Vagina (tissue), 2 donors: ENCODE measurements at regions not wholly inside any gene's neighbourhood (a gene's known extent, or its start where the extent isn't known, plus 50 kb on each side); places are given as distances from the start of the nearest gene placed in this dataset.
"Not testable (repeated sequence)": the region's sequence is repeated elsewhere in the genome, so short reads cannot be mapped to it uniquely, and the experiment has no call there.

Source experiments
- DNase-seq, 2 donors: peaks; one replicate each; pipeline ENCODE4 v3.0.0-alpha.2; 2017; ENCODE audit errors: extremely low spot score in 2 of 2
- H3K27ac ChIP-seq: fragments of 200-600 bp; sonication (generic); one replicate; pipeline ENCODE4 v1.5.1; 2019
- H3K27me3 ChIP-seq: fragments of 200-600 bp; sonication (generic); one replicate; pipeline ENCODE4 v1.5.1; 2019
- H3K36me3 ChIP-seq, 2 donors: fragments of 200-600 bp; sonication (generic); one replicate each; pipeline ENCODE4 v1.5.1; 2017 to 2019
- H3K4me1 ChIP-seq: fragments of 200-600 bp; sonication (generic); one replicate; pipeline ENCODE4 v1.5.1; 2019
- H3K4me3 ChIP-seq, 2 donors: fragments of 200-600 bp; sonication (generic); 1 replicate in 1 of 2; 2 replicates in 1 of 2; pipeline ENCODE4 v1.5.1; 2016 to 2019
- H3K9me3 ChIP-seq: fragments of 200-600 bp; sonication (generic); one replicate; pipeline ENCODE4 v1.5.1; 2019
- POLR2A ChIP-seq, 2 donors: fragments of 450-650 bp; IDR thresholded peaks; one replicate each; pipeline ENCODE4 v1.6.1; 2017; ENCODE audit warnings: antibody characterized with exemption in 2 of 2, mild to moderate bottlenecking in 2 of 2, moderate library complexity in 2 of 2
- POLR2AphosphoS5 ChIP-seq, 2 donors: sonication (generic); formaldehyde crosslinking; IDR thresholded peaks; one replicate each; pipeline ENCODE4 v1.9.0; 2017; ENCODE audit warnings: antibody characterized with exemption in 2 of 2, mild to moderate bottlenecking in 2 of 2, low read depth in 1 of 2; ENCODE audit not compliant: insufficient read depth in 1 of 2
- intact Hi-C: fragments of 100-400 bp; cut with DNase I; formaldehyde crosslinking; loops from one replicate; pipeline ENCODE4 v1.15.1; 2023
- TF ChIP-seq, protein P1 (sequence below), 3 experiments: fragments of 450-650 bp in 2 of 3; fragments of 200-600 bp in 1 of 3; sonication (generic) in 1 of 3; IDR thresholded peaks; one replicate each; pipeline ENCODE4 v1.5.1; 2017 to 2019; ENCODE audit warnings: antibody characterized with exemption in 3 of 3, mild to moderate bottlenecking in 2 of 3, moderate library complexity in 2 of 3

DNA sequence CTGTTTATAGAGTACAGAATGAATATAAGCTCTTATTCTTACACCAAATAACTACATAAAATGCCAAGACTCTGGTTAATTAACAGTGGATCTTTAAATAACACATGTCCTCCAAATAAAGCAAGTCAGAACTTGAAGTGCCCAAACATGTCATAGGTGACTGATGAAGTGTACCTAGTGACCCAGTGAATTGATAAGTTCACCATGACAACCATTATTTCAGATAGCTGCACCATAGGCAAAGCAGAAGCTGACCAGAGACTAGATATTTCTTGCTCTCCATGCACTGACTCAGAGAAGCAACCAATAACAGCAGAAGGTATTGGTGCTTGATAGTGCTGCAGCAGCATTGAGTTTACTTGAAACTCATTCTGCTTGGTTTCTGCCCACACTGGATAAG is 192.1 kb downstream of the DUSP10 start:
- Histone ChIP-seq H3K4me3 (no peak overlapping the region), H3K36me3 (no peaks in the 10 kb centered on the region), H3K4me1 (no peaks in the 10 kb centered on the region), H3K27me3 (no peaks in the 10 kb centered on the region), H3K9me3 (no peaks in the 10 kb centered on the region), H3K27ac (no peak overlapping the region)
- intact Hi-C loops = no loop called here
- TF ChIP-seq, protein P1, sequence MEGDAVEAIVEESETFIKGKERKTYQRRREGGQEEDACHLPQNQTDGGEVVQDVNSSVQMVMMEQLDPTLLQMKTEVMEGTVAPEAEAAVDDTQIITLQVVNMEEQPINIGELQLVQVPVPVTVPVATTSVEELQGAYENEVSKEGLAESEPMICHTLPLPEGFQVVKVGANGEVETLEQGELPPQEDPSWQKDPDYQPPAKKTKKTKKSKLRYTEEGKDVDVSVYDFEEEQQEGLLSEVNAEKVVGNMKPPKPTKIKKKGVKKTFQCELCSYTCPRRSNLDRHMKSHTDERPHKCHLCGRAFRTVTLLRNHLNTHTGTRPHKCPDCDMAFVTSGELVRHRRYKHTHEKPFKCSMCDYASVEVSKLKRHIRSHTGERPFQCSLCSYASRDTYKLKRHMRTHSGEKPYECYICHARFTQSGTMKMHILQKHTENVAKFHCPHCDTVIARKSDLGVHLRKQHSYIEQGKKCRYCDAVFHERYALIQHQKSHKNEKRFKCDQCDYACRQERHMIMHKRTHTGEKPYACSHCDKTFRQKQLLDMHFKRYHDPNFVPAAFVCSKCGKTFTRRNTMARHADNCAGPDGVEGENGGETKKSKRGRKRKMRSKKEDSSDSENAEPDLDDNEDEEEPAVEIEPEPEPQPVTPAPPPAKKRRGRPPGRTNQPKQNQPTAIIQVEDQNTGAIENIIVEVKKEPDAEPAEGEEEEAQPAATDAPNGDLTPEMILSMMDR (IDR thresholded peaks at IDR 0.05) = no peak
- TF ChIP-seq POLR2A (IDR thresholded peaks at IDR 0.05) = no peak
- no peak for TF ChIP-seq POLR2AphosphoS5 (IDR thresholded peaks at IDR 0.05; ENCODE audit: insufficient read depth in 1 of 2, low read depth in 1 of 2)
- DNase-seq = no peak

DNA sequence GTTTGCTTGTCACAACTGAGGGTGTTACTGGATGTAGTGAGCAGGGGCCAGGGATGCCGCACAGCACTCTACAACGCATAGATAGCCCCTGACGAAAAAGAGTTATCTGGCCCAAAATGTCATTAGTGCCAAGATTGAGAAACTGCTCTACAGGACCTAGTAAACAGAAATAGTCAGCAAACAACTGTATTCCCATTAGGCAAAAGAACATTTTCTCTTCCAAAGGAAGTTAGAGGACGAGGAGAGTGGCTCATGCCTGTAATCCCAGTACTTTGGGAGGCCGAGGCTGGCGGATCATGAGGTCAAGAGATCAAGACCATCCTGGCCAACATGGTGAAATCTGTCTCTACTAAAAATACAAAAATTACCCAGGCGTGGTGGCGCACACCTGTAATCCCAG is 189.1 kb downstream of the DUSP10 start:
- H3K9me3 ChIP-seq, DNase-seq, H3K27me3 ChIP-seq, intact Hi-C loops, H3K36me3 ChIP-seq, H3K4me1 ChIP-seq, H3K4me3 ChIP-seq, H3K27ac ChIP-seq: not testable (repeated sequence)

DNA sequence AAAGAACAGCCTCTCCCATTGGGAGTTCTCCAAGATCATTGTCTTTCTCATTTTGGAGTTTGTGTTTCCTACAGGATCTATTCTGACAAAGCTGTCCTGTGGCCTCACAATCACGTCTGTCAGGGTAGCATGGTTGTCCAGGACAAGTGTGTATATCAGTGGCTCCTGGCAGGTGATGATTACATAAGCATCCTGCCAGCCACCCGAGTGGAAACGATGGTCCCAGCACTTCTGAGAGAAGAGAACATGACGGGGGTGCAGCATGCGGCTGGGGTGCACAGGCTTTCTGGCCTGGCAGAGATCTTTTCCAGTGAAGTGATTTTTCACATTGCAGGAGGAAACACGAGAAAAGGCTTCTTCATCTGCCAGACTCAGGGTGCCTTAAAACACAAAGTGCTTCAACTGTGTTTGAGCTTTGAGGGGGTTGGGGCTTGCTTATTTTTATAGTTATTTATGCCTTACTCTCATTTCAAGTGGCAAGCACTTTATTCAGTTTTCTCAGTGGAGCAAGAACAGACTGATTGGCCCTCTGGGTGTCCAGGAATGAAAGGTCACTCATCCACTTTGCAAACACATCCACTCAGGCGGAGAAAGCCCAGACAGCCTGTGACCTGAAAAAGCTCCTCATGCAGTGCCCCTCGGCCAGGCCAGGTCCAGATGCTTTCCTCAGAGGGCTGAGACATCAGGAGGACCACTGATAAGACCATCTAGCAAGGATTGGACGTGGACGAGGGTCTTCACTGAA is 186.0 kb downstream of the DUSP10 start:
- Histone ChIP-seq H3K4me1 (no peaks in the 10 kb centered on the region), H3K4me3 (no peak overlapping the region), H3K36me3 (no peaks in the 10 kb centered on the region), H3K27ac (no peak overlapping the region), H3K9me3 (no peaks in the 10 kb centered on the region), H3K27me3 (no peaks in the 10 kb centered on the region)
- intact Hi-C loops = loop anchor here (5.0 kb wide), 1 partner anchor 1531 kb away; no protein-coding TSS in a partner anchor
- no peak for DNase-seq
- TF ChIP-seq POLR2AphosphoS5 (IDR thresholded peaks at IDR 0.05; ENCODE audit: insufficient read depth in 1 of 2, low read depth in 1 of 2) (no peak), POLR2A (IDR thresholded peaks at IDR 0.05) (no peak)

DNA sequence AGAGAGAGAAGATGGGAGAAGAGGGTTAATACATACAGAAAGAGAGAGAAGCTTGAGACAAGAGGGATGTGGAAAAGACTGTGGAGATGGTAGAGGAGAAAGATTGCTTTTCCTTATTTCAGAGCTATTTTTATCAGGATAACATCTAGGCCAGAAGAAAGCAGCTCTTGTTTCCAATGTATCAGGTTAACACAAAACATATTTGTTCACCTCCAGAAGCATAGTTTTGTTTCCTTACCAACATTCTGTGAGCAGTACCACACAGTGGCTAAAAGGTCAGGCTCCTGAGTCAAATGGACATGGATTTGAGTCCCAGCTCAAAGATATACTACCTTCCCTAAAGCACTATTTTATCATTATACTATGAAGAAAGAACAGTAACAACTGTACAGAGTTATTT is 185.5 kb downstream of the DUSP10 start:
- TF ChIP-seq POLR2AphosphoS5 (IDR thresholded peaks at IDR 0.05; ENCODE audit: insufficient read depth in 1 of 2, low read depth in 1 of 2) = no peak
- no peak for TF ChIP-seq POLR2A (IDR thresholded peaks at IDR 0.05)
- TF ChIP-seq, protein P1 (IDR thresholded peaks at IDR 0.05) = no peak
- no peak overlapping the region for H3K4me3 ChIP-seq

DNA sequence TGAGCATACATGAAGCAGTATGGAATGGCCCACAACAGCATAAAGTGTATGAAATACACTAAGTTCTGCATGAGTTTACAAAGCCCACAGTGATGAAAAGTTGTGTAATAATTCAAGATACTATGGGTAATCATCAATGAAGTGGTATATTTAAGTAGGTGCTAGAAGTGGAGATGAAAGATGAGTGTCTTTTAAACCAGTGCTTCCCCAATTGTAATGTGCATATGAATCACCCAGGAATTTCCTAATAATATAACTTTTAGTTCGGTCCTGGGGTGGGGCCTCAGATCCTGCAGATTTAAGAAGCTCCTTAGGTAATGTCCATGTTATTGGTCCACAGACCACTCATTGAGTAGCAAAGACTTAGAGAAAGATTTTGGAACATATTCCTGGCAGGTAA is 184.9 kb downstream of the DUSP10 start:
- no peak overlapping the region for H3K4me3 ChIP-seq
- H3K36me3 ChIP-seq = no peaks in the 10 kb centered on the region
- TF ChIP-seq, protein P1 (IDR thresholded peaks at IDR 0.05) = no peak
- TF ChIP-seq POLR2AphosphoS5 (IDR thresholded peaks at IDR 0.05; ENCODE audit: insufficient read depth in 1 of 2, low read depth in 1 of 2) (no peak), POLR2A (IDR thresholded peaks at IDR 0.05) (no peak)
- no peak for DNase-seq
- H3K27ac ChIP-seq = no peak overlapping the region
- intact Hi-C loops = loop anchor here (5.0 kb wide), 1 partner anchor 1530 kb away; no protein-coding TSS in a partner anchor
- H3K27me3 ChIP-seq = no peaks in the 10 kb centered on the region
- no peaks in the 10 kb centered on the region for H3K4me1 ChIP-seq
- H3K9me3 ChIP-seq = no peaks in the 10 kb centered on the region

More for the DNA sequence above, 185.5 kb downstream of the DUSP10 start:
- Histone ChIP-seq H3K36me3 (no peaks in the 10 kb centered on the region), H3K9me3 (no peaks in the 10 kb centered on the region), H3K4me1 (no peaks in the 10 kb centered on the region), H3K27ac (no peak overlapping the region), H3K27me3 (no peaks in the 10 kb centered on the region)
- intact Hi-C loops = loop anchor here (5.0 kb wide), 1 partner anchor 1531 kb away; no protein-coding TSS in a partner anchor
- DNase-seq = no peak

DNA sequence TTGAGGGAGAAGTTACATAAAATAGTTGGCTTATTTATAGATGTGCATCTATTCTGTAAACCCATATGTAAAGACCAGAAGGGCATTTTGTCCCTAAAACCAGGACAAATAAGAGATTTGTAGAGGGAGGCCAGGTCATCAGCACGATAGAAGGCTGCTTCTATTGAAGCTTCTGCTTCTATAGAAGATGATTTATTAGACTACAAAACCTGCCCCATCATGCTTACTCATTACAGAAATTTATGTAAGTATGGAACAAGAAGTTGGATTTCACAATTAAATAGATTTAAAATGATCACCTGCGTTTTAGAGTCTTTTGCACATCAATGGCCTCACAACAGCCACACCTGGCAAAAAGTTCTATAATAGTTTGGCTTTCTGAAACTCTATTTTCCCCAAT is 183.5 kb downstream of the DUSP10 start:
- intact Hi-C loops = loop anchor here (5.0 kb wide), 1 partner anchor 1529 kb away; no protein-coding TSS in a partner anchor
- TF ChIP-seq POLR2AphosphoS5 (IDR thresholded peaks at IDR 0.05; ENCODE audit: insufficient read depth in 1 of 2, low read depth in 1 of 2) = no peak

More for the DNA sequence above, 183.5 kb downstream of the DUSP10 start:
- no peak for DNase-seq
- no peaks in the 10 kb centered on the region for H3K4me1 ChIP-seq
- no peaks in the 10 kb centered on the region for H3K27me3 ChIP-seq
- H3K9me3 ChIP-seq = no peaks in the 10 kb centered on the region
- H3K4me3 ChIP-seq = no peak overlapping the region
- no peaks in the 10 kb centered on the region for H3K36me3 ChIP-seq
- H3K27ac ChIP-seq = no peak overlapping the region
